RWPE2 (cell line): ENCODE measurements at regions not wholly inside any gene's neighbourhood (a gene's known extent, or its start where the extent isn't known, plus 50 kb on each side); places are given as distances from the start of the nearest gene placed in this dataset.

Experiments used
- ATAC-seq: fragments of 200-7000 bp; cut with Tn5 transposase; 3 replicates; pipeline ENCODE4 v1.9.1; 2021; ENCODE audit warnings: low read depth
- DNase-seq: peaks from one replicate; pipeline ENCODE4 v3.0.0-alpha.2; 2020; ENCODE audit warnings: low spot score
- H3K27ac ChIP-seq: fragments of 450-650 bp; 2 replicates; pipeline ENCODE4 v1.5.1; 2017; ENCODE audit warnings: mild to moderate bottlenecking; ENCODE audit not compliant: poor library complexity, severe bottlenecking
- H3K27me3 ChIP-seq: fragments of 250-450 bp; sonication (Bioruptor Pico); 2 replicates; pipeline ENCODE4 v1.5.1; 2021; ENCODE audit warnings: mild to moderate bottlenecking, moderate library complexity; ENCODE audit not compliant: insufficient read depth, poor library complexity, severe bottlenecking
- H3K36me3 ChIP-seq: fragments of 250-450 bp; sonication (Bioruptor Pico); 2 replicates; pipeline ENCODE4 v1.5.1; 2020; ENCODE audit warnings: low read depth, mild to moderate bottlenecking, moderate library complexity
- H3K4me1 ChIP-seq: fragments of 250-450 bp; sonication (Bioruptor Pico); 2 replicates; pipeline ENCODE4 v1.5.1; 2021; ENCODE audit warnings: mild to moderate bottlenecking, moderate library complexity; ENCODE audit not compliant: insufficient read depth, poor library complexity, severe bottlenecking
- H3K4me3 ChIP-seq: fragments of 250-450 bp; sonication (Bioruptor Pico); 2 replicates; pipeline ENCODE4 v1.5.1; 2021; ENCODE audit warnings: mild to moderate bottlenecking, moderate library complexity; ENCODE audit not compliant: severe bottlenecking
- H3K9me3 ChIP-seq: fragments of 250-450 bp; sonication (Bioruptor Pico); 2 replicates; pipeline ENCODE4 v1.5.1; 2021; ENCODE audit warnings: mild to moderate bottlenecking, moderate library complexity; ENCODE audit not compliant: severe bottlenecking
- CTCF ChIP-seq: fragments of 450-650 bp; IDR thresholded peaks from one replicate; pipeline ENCODE4 v1.5.1; 2017; ENCODE audit warnings: mild to moderate bottlenecking, moderate library complexity; ENCODE audit not compliant: poor library complexity, severe bottlenecking

- DNase-seq (no peak), ATAC-seq (no peak)
- no peak overlapping the region for H3K27ac ChIP-seq
- H3K27me3 ChIP-seq, result no peaks in the 10 kb centered on the region
- H3K9me3 ChIP-seq, result no peaks in the 10 kb centered on the region
- H3K4me3 ChIP-seq, result no peak overlapping the region
- no peaks in the 10 kb centered on the region for H3K36me3 ChIP-seq
- no peaks in the 10 kb centered on the region for H3K4me1 ChIP-seq
- TF ChIP-seq CTCF, result no peak
Observed at GRCh38 chr4:164683040-164683439, 70.9 kb upstream of the SMIM31 start.

- Histone ChIP-seq H3K4me1 (no peaks in the 10 kb centered on the region), H3K27ac (no peak overlapping the region), H3K4me3 (no peak overlapping the region), H3K27me3 (no peaks in the 10 kb centered on the region), H3K9me3 (no peaks in the 10 kb centered on the region), H3K36me3 (no peaks in the 10 kb centered on the region)
- TF ChIP-seq CTCF, result no peak
- ATAC-seq (no peak), DNase-seq (no peak)
Observed at GRCh38 chr4:164695650-164696049, 58.3 kb upstream of the SMIM31 start.

- no peak for ATAC-seq
- DNase-seq, result no peak
Observed at GRCh38 chr4:164700471-164700870, 53.5 kb upstream of the SMIM31 start.

GRCh38 chr4:164701665-164702064, 52.3 kb upstream of the SMIM31 start:
- Histone ChIP-seq H3K36me3 (no peaks in the 10 kb centered on the region), H3K27ac (no peak overlapping the region), H3K9me3 (no peaks in the 10 kb centered on the region), H3K27me3 (no peaks in the 10 kb centered on the region), H3K4me1 (no peaks in the 10 kb centered on the region), H3K4me3 (no peak overlapping the region)
- DNase-seq (no peak), ATAC-seq (no peak)
- TF ChIP-seq CTCF, result no peak

More at GRCh38 chr4:164700471-164700870, 53.5 kb upstream of the SMIM31 start:
- TF ChIP-seq CTCF, result no peak
- Histone ChIP-seq H3K27me3 (no peaks in the 10 kb centered on the region), H3K4me1 (no peaks in the 10 kb centered on the region), H3K4me3 (no peak overlapping the region), H3K9me3 (no peaks in the 10 kb centered on the region), H3K36me3 (no peaks in the 10 kb centered on the region), H3K27ac (no peak overlapping the region)
